Stimulated activated naive CD8-positive, alpha-beta T cell treated with anti-CD3 and anti-CD28 coated beads, Interleukin-15, Interleukin-2, amounts not matched to agents 100 ng/mL and 50 ng/mL, for 24 hours (primary cell): ENCODE measurements at regions not wholly inside any gene's neighbourhood (a gene's known extent, or its start where the extent isn't known, plus 50 kb on each side); places are given as distances from the start of the nearest gene placed in this dataset.

ENCODE experiments used
- H3K27ac Mint-ChIP-seq: one replicate; pipeline ENCODE4 v1.8.0; 2021; ENCODE audit warnings: mild to moderate bottlenecking, mixed read lengths
- H3K27me3 Mint-ChIP-seq: one replicate; pipeline ENCODE4 v1.8.0; 2021; ENCODE audit warnings: mixed read lengths
- H3K36me3 Mint-ChIP-seq: one replicate; pipeline ENCODE4 v1.8.0; 2021; ENCODE audit warnings: low read depth, mixed read lengths
- H3K4me1 Mint-ChIP-seq: one replicate; pipeline ENCODE4 v1.8.0; 2021; ENCODE audit warnings: low read depth, mixed read lengths
- H3K4me3 Mint-ChIP-seq: one replicate; pipeline ENCODE4 v1.8.0; 2021; ENCODE audit warnings: mild to moderate bottlenecking, mixed read lengths
- H3K9me3 Mint-ChIP-seq: one replicate; pipeline ENCODE4 v1.8.0; 2021; ENCODE audit warnings: mixed read lengths

DNA sequence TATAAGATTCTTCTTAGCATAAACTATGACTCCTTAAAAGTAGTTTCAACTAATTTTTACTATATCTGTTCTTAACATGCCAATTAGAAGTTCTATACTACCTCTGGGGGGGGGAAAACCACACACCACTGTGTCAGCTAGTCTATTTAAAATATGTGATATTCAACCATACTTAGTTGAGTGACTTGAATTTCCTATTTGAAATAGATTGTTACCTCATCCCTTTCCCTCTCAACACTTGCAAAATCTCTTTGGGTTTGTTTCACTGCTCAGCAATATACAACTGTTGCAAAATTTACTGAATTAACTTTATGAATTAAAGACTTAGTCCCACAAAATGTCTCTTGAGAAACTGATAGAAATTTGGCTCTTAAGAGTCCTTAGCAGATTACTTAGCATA is 151.1 kb upstream of the POU5F2 start:
- no peaks in the 10 kb centered on the region for H3K27me3 Mint-ChIP-seq
- H3K27ac Mint-ChIP-seq: no peak overlapping the region
- no peaks in the 10 kb centered on the region for H3K9me3 Mint-ChIP-seq
- H3K4me3 Mint-ChIP-seq: no peak overlapping the region
- H3K36me3 Mint-ChIP-seq: no peaks in the 10 kb centered on the region
- peaks cover 5% of the 10 kb centered on the region for H3K4me1 Mint-ChIP-seq

DNA sequence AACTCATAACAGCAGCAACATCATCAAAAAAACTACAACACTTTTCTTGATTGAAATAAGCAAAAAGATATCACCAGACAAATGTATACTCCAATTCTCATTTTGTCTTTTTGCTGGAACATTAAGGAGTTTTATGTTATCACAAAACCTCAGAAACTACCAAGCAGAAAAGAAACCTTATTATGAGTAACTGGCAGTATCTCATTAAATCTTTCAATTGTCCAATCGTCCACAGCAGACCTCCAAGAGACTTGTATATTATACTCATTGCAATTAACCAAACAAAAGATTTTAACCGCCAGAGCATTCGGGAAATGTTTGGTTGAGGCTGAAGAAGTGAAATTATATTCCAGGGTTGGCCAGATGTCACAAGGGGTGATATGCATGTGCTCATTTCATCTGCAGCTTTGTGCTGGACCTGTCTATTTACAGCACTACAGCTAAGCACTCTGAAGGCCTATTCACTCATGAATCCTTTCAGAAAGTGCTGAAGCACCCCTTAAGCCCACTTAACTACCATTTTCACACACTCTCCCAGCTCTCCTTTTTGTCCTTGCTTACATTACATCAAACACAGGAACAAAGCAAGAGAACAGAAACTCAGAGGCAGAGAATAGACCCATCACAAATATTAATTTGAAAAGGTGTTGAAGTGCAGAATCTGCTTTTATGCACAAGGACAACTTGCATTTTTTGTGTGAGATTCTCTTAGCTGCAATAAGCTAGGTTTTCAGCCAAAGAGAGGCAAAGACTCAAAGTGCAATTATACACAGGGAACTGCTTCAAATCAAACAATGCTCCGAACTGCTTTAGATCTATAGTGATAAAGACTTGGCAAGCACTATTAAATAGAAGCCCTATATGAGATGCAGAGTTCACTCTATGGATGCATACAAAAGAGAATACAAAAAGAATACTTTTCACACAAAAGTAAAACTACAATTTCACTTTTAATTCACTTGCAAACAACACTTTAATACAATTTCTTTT is 150.4 kb upstream of the POU5F2 start:
- Mint-ChIP-seq H3K9me3 (no peaks in the 10 kb centered on the region), H3K27ac (no peak overlapping the region), H3K36me3 (no peaks in the 10 kb centered on the region), H3K4me1 (peaks cover 12% of the 10 kb centered on the region), H3K4me3 (no peak overlapping the region), H3K27me3 (no peaks in the 10 kb centered on the region)

DNA sequence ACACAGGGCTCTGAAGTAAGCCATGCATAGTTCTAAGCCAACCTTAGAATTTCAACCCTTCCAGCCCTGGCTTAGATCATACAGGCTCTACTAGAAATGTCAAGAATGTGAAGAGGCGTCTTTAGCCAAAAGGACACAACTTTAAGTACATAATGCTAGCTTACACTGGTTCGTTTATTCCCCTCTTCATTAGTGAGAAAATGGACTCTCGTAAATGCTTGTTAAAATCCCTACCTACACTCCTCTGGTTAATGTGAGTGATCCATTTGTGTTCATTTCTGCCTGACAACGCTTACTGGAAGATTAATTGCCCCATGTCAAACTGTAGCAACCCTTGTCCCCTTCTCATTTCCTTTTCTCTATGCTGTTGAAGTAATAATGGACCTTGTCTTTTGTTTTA is 149.3 kb upstream of the POU5F2 start:
- Mint-ChIP-seq H3K4me3 (no peak overlapping the region), H3K27ac (no peak overlapping the region), H3K4me1 (peaks cover 12% of the 10 kb centered on the region), H3K27me3 (no peaks in the 10 kb centered on the region), H3K36me3 (no peaks in the 10 kb centered on the region), H3K9me3 (no peaks in the 10 kb centered on the region)

DNA sequence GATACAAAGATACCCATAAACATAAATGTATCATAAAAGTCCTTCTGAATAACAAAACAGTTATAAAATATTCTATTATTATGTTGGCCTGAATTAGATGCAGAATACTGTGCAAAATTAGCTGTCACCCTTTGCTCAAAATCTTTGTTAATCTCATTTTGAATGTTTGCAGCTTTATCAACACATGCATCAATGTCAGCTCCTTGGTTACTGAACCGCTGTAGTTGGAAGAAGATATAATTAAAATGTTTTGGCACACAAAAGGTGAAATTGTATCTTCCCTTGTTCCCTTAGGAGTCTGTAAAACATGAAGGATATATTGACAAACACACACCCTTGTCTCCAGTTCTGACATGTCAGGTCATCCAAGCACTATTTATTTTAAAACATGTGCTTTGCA is 146.3 kb upstream of the POU5F2 start:
- Mint-ChIP-seq H3K36me3 (no peaks in the 10 kb centered on the region), H3K4me1 (peaks cover 16% of the 10 kb centered on the region), H3K27me3 (no peaks in the 10 kb centered on the region), H3K4me3 (no peak overlapping the region), H3K9me3 (no peaks in the 10 kb centered on the region), H3K27ac (no peak overlapping the region)

DNA sequence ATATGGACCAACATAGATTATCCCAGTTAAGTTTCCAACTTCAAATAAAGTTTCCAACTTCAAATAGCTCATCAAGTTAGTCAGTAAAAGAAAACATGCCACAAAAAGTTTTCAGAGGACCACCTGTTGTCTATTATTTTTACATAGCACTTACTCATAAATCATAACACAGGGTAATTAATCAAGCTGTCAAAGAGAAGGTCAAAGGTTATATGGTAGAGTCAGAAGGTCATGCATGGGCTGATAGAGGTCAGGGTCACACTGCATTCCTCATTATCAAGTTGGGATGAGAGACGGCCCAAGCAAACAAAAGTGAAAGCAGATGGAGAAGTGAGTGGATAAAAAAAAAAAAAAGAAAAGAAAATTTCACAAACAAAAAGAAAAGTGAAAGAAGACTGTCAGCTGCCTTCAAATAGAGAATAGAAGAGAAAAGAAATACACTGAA is 145.5 kb upstream of the POU5F2 start:
- H3K4me3 Mint-ChIP-seq: no peak overlapping the region
- H3K4me1 Mint-ChIP-seq: peaks cover 16% of the 10 kb centered on the region
- no peaks in the 10 kb centered on the region for H3K27me3 Mint-ChIP-seq
- peak overlapping the region; percentile 56 for H3K27ac Mint-ChIP-seq
- H3K9me3 Mint-ChIP-seq: no peaks in the 10 kb centered on the region
- no peaks in the 10 kb centered on the region for H3K36me3 Mint-ChIP-seq

DNA sequence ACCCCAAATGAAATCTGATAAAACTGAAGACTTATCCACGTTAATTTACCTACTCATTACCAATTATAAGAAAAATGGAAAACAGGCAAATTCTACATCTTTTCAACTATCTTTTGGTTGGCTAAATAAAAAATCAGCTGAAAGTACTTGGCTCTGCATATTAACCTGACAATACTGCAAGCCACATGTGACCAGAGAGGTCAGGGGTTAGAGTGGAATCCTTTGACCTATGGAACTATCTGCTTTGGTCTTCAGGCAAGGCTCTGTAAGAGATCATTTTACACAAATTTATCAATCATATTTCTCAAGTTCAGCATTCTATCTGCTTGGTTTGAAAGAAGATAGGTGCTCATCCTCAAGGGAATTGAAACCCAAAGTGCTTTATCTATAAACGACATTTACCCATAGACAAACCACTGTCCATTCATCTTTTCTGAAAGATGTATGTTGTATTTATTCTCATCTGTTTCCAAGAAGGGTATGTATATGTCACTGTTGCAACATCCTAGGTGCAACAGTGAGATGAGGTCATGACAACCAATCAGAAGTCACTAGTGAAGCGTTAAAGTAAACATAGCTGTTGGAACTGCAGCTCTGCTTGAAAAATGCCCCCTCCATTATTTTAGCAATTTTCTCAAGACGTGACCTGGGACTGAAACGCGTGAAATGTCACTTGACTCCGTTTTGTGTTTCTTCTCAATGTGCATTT is 144.9 kb upstream of the POU5F2 start:
- peaks cover 4% of the 10 kb centered on the region for H3K36me3 Mint-ChIP-seq
- H3K4me1 Mint-ChIP-seq: peaks cover 16% of the 10 kb centered on the region
- no peak overlapping the region for H3K27ac Mint-ChIP-seq
- H3K27me3 Mint-ChIP-seq: no peaks in the 10 kb centered on the region
- H3K9me3 Mint-ChIP-seq: no peaks in the 10 kb centered on the region
- no peak overlapping the region for H3K4me3 Mint-ChIP-seq

DNA sequence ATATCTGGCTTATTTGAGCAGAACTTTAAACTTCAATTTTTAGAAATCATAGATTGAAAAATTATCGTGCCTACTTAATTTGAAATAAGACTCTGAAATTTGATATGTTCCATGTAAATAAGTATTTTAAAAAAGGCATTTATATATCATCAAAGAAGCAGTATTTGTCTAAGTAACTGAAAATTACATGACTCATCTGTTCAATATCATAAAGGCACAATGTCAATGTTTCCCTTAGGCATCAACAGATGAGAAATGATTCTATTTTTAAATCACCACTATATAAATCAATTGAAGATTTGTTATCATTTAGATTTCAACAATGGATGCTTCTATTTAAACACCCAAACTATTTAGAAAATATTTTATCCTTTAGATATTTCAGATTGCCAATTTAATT is 142.9 kb upstream of the POU5F2 start:
- Mint-ChIP-seq H3K4me3 (no peak overlapping the region), H3K36me3 (peaks cover 12% of the 10 kb centered on the region), H3K27me3 (no peaks in the 10 kb centered on the region), H3K27ac (no peak overlapping the region), H3K9me3 (no peaks in the 10 kb centered on the region), H3K4me1 (peaks cover 16% of the 10 kb centered on the region)

DNA sequence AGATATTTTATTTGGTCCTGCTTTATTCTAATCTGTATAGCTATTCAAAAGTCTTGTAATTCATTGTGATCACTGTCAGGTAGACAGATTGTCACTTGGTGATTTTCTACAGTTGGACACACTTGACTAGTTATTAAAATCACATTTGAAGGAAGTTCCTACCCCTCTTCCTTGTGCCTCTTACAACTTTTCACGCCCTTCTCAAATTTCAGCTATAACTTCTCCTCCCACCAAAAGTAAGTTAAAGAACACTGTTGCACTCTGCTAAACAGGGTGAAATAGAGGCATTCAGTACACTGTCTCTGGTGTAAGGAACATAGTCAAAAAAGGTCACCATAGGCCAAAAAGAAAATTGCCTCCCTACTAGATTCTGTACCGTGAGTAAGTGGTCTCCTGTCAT is 142.1 kb upstream of the POU5F2 start:
- no peak overlapping the region for H3K27ac Mint-ChIP-seq
- no peaks in the 10 kb centered on the region for H3K27me3 Mint-ChIP-seq
- no peaks in the 10 kb centered on the region for H3K9me3 Mint-ChIP-seq
- peaks cover 17% of the 10 kb centered on the region for H3K36me3 Mint-ChIP-seq
- peaks cover 16% of the 10 kb centered on the region for H3K4me1 Mint-ChIP-seq
- no peak overlapping the region for H3K4me3 Mint-ChIP-seq

DNA sequence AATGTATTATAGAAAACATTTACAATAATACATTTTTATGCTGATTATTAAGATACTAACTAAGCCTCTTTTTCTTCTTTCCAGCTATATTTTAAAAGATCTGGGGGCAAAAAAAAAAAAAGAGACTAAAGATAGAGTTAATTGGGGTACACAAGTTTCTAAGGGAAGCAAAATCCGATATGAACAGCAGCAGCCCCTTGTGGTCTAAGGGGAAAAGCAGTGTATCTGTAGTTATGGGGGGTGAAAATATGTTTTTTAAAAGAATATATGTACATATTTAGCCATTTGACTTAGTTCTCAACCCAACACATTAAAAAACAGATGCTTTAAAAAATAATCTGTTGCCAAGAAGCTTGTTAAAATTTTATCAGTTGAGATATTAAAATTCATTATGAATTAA is 134.3 kb upstream of the POU5F2 start:
- H3K4me3 Mint-ChIP-seq: no peak overlapping the region
- peaks cover 14% of the 10 kb centered on the region for H3K4me1 Mint-ChIP-seq
- no peaks in the 10 kb centered on the region for H3K27me3 Mint-ChIP-seq
- H3K9me3 Mint-ChIP-seq: no peaks in the 10 kb centered on the region
- H3K27ac Mint-ChIP-seq: no peak overlapping the region
- H3K36me3 Mint-ChIP-seq: peaks cover 17% of the 10 kb centered on the region

DNA sequence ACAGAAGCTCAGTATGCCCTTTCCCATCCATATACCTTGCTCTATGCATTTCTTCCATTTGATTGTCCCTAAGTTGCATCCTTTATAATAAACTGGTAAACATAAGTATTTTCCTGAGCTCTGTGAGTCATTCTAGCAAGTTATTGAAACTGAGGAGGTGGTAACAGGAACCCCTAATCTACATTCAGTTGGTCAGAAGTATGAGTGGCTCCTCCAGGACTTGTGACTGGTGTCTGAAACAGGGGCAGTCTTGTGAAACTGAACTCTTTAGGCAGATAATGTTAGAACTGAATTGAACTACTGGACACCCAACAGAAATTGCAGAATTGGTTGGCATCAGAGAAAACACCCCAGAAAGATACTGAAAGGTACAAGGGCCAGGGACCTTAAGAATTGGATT is 133.1 kb upstream of the POU5F2 start:
- no peak overlapping the region for H3K27ac Mint-ChIP-seq
- peaks cover 21% of the 10 kb centered on the region for H3K36me3 Mint-ChIP-seq
- peaks cover 14% of the 10 kb centered on the region for H3K4me1 Mint-ChIP-seq

DNA sequence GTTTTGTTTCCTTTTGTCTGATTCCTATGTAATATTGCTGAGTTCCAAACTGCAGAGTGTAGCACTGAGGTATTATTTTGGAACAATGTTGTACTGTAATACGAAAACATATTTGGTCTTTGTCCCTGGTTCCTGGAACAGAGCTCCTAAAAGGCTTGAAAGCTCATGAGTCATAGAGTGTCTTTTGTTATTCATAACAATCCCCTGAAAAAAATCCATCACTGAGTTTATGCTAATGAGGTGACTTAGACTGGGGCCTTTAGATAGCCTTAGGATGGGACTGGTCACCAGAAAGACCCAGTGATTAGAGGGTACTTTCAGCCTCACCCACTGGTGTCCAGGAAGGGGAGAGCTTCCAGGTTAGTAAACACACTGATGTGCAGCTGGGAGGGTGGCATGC is 132.7 kb upstream of the POU5F2 start:
- H3K36me3 Mint-ChIP-seq: peaks cover 19% of the 10 kb centered on the region
- peaks cover 14% of the 10 kb centered on the region for H3K4me1 Mint-ChIP-seq
- no peak overlapping the region for H3K27ac Mint-ChIP-seq
- H3K4me3 Mint-ChIP-seq: no peak overlapping the region
- H3K27me3 Mint-ChIP-seq: no peaks in the 10 kb centered on the region
- no peaks in the 10 kb centered on the region for H3K9me3 Mint-ChIP-seq

More for the DNA sequence above, 133.1 kb upstream of the POU5F2 start:
- Mint-ChIP-seq H3K9me3 (no peaks in the 10 kb centered on the region), H3K4me3 (no peak overlapping the region), H3K27me3 (no peaks in the 10 kb centered on the region)

DNA sequence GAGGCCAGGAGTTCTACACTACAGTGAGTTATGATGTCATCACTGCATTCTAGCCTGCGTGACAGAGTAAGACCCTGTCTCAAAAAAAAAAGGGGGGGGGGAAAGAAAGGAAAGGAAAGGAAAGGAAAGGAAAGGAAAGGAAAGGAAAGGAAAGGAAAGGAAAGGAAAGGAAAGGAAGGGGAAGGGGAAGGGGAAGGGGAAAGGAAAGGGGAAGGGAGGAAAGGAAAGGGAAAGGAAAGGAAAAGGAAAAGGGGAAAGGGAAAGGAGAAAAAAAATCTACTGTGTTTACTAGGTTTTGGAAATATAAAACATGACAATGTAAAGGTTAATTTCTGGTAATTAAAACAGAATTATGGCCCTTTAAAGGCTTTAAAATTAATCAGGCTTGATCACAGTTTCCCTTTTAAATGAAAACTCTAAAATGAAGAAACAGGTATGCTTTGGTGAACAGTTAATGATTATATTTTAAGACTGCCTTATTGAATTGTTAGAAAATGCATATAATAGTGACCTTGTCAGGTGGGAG is 131.9 kb upstream of the POU5F2 start:
- no peak overlapping the region for H3K4me3 Mint-ChIP-seq
- H3K4me1 Mint-ChIP-seq: peaks cover 14% of the 10 kb centered on the region
- peaks cover 22% of the 10 kb centered on the region for H3K36me3 Mint-ChIP-seq
- H3K9me3 Mint-ChIP-seq: no peaks in the 10 kb centered on the region
- no peak overlapping the region for H3K27ac Mint-ChIP-seq
- no peaks in the 10 kb centered on the region for H3K27me3 Mint-ChIP-seq

DNA sequence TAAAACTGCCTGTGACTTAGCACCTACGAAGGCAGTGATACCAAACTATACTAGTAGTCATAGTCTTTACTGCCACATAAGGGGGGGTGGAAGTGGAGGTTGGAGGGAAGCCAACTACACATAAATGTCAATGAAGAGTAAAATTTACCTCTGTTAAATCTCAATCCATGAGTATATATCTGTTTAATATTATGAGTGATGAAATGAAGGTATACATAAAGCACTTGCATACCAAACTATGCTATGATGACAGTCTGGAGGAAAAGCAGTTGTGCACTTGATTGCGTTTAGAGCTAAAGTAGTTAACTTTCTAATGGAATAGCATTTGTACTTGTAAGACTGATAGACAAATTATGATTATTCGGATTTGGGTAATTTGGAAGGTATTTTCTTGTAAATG is 129.2 kb upstream of the POU5F2 start:
- no peak overlapping the region for H3K27ac Mint-ChIP-seq
- no peaks in the 10 kb centered on the region for H3K27me3 Mint-ChIP-seq
- no peaks in the 10 kb centered on the region for H3K9me3 Mint-ChIP-seq
- no peak overlapping the region for H3K4me3 Mint-ChIP-seq
- peaks cover 14% of the 10 kb centered on the region for H3K4me1 Mint-ChIP-seq
- peaks cover 26% of the 10 kb centered on the region for H3K36me3 Mint-ChIP-seq

DNA sequence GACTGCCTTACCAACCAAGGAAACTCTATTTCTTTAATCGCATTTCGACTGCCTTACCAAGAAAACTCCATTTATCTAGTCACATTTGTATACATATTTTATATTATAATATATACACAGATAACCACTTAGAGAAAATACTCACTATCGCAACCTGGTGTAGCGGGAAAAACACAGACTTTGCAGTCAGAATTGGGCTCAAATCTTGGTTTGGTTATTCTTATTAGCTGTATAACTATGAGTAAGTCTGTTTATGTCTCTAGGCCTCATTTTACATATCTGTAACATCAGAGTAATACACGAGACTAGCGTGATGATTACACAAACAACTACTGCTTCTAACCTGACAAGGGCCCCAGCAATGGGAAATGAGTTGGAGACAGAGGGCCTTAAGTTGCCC is 127.5 kb upstream of the POU5F2 start:
- H3K4me3 Mint-ChIP-seq: no peak overlapping the region
- peaks cover 3% of the 10 kb centered on the region for H3K4me1 Mint-ChIP-seq
- no peaks in the 10 kb centered on the region for H3K27me3 Mint-ChIP-seq
- H3K9me3 Mint-ChIP-seq: no peaks in the 10 kb centered on the region
- H3K27ac Mint-ChIP-seq: no peak overlapping the region
- peaks cover 31% of the 10 kb centered on the region for H3K36me3 Mint-ChIP-seq

DNA sequence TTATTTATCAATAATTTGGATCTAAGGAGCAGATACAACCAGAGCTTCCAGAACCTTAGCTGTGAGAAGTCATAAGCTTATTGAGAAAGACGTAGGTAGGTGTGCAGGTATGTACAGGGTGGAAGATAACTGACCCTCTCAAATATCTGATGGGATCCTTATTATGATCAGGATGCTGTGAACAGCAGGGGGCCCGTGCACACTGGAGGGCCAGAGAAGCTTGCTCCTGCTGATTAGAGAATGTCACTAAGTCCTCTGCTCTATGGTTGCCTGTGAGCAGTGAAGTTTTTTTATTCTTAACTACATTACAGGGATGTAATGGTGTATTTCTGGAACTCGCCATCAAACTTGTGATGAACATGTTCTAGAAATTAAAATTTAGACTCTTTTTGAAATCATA is 108.9 kb upstream of the POU5F2 start:
- H3K27ac Mint-ChIP-seq: no peak overlapping the region

More for the DNA sequence above, 108.9 kb upstream of the POU5F2 start:
- Mint-ChIP-seq H3K4me1 (no peaks in the 10 kb centered on the region), H3K36me3 (peaks cover 17% of the 10 kb centered on the region), H3K4me3 (no peak overlapping the region), H3K27me3 (no peaks in the 10 kb centered on the region), H3K9me3 (peaks cover 13% of the 10 kb centered on the region)
